ENCODE measurements at regions not wholly inside any gene's neighbourhood (a gene's known extent, or its start where the extent isn't known, plus 50 kb on each side); places are given as distances from the start of the nearest gene placed in this dataset.

GRCh38 chr18:56309104-56309503, 329.3 kb downstream of the TXNL1 start:
- Histone ChIP-seq H3K9me3 (ENCODE audit: insufficient read depth, low read length) (no peaks in the 10 kb centered on the region), H3K36me3 (ENCODE audit: insufficient read depth, insufficient read length, low read length) (no peaks in the 10 kb centered on the region), H3K4me1 (ENCODE audit: insufficient read depth, insufficient read length) (no peaks in the 10 kb centered on the region), H3K4me3 (ENCODE audit: insufficient read length, low read depth) (no peak overlapping the region), H3K9ac (ENCODE audit: insufficient read length, low read depth) (no peak overlapping the region), H3K27me3 (ENCODE audit: insufficient read depth, insufficient read length) (no peaks in the 10 kb centered on the region)
- TF ChIP-seq ZNF274 (IDR thresholded peaks at IDR 0.05; ENCODE audit: low read depth, low read length) (no peak), YY1 (IDR thresholded peaks at IDR 0.05; ENCODE audit: insufficient read depth, insufficient read length) (no peak), SUZ12 (IDR thresholded peaks at IDR 0.05; ENCODE audit: extremely low read depth, insufficient read depth, insufficient read length) (no peak)
- no peak for DNase-seq (ENCODE audit: low read depth, low spot score)

GRCh38 chr18:56307354-56308170, 330.8 kb downstream of the TXNL1 start:
- no peaks in the 10 kb centered on the region for H3K4me1 ChIP-seq (ENCODE audit: insufficient read depth, insufficient read length)
- H3K27me3 ChIP-seq (ENCODE audit: insufficient read depth, insufficient read length), result no peaks in the 10 kb centered on the region
- no peak for TF ChIP-seq SUZ12 (IDR thresholded peaks at IDR 0.05; ENCODE audit: extremely low read depth, insufficient read depth, insufficient read length)
- no peak for TF ChIP-seq YY1 (IDR thresholded peaks at IDR 0.05; ENCODE audit: insufficient read depth, insufficient read length)
- no peak for TF ChIP-seq ZNF274 (IDR thresholded peaks at IDR 0.05; ENCODE audit: low read depth, low read length)
- H3K36me3 ChIP-seq (ENCODE audit: insufficient read depth, insufficient read length, low read length), result no peaks in the 10 kb centered on the region
- no peak overlapping the region for H3K4me3 ChIP-seq (ENCODE audit: insufficient read length, low read depth)
- no peak overlapping the region for H3K9ac ChIP-seq (ENCODE audit: insufficient read length, low read depth)
- no peak for DNase-seq (ENCODE audit: low read depth, low spot score)
- no peaks in the 10 kb centered on the region for H3K9me3 ChIP-seq (ENCODE audit: insufficient read depth, low read length)

- no peaks in the 10 kb centered on the region for H3K36me3 ChIP-seq (ENCODE audit: insufficient read depth, insufficient read length, low read length)
- H3K4me1 ChIP-seq (ENCODE audit: insufficient read depth, insufficient read length), result no peaks in the 10 kb centered on the region
- DNase-seq (ENCODE audit: low read depth, low spot score), result no peak
- no peak overlapping the region for H3K4me3 ChIP-seq (ENCODE audit: insufficient read length, low read depth)
- no peak overlapping the region for H3K9ac ChIP-seq (ENCODE audit: insufficient read length, low read depth)
- TF ChIP-seq ZNF274 (IDR thresholded peaks at IDR 0.05; ENCODE audit: low read depth, low read length) (no peak), SUZ12 (IDR thresholded peaks at IDR 0.05; ENCODE audit: extremely low read depth, insufficient read depth, insufficient read length) (no peak), YY1 (IDR thresholded peaks at IDR 0.05; ENCODE audit: insufficient read depth, insufficient read length) (no peak)
- H3K9me3 ChIP-seq (ENCODE audit: insufficient read depth, low read length), result no peaks in the 10 kb centered on the region
- H3K27me3 ChIP-seq (ENCODE audit: insufficient read depth, insufficient read length), result no peaks in the 10 kb centered on the region
Measured at GRCh38 chr18:56306797-56307196, 331.6 kb downstream of the TXNL1 start.

GRCh38 chr18:56305583-56305982, 332.8 kb downstream of the TXNL1 start:
- Histone ChIP-seq H3K9ac (ENCODE audit: insufficient read length, low read depth) (no peak overlapping the region), H3K27me3 (ENCODE audit: insufficient read depth, insufficient read length) (no peaks in the 10 kb centered on the region), H3K36me3 (ENCODE audit: insufficient read depth, insufficient read length, low read length) (no peaks in the 10 kb centered on the region), H3K9me3 (ENCODE audit: insufficient read depth, low read length) (no peaks in the 10 kb centered on the region), H3K4me3 (ENCODE audit: insufficient read length, low read depth) (no peak overlapping the region), H3K4me1 (ENCODE audit: insufficient read depth, insufficient read length) (no peaks in the 10 kb centered on the region)
- TF ChIP-seq ZNF274 (IDR thresholded peaks at IDR 0.05; ENCODE audit: low read depth, low read length) (no peak), YY1 (IDR thresholded peaks at IDR 0.05; ENCODE audit: insufficient read depth, insufficient read length) (no peak), SUZ12 (IDR thresholded peaks at IDR 0.05; ENCODE audit: extremely low read depth, insufficient read depth, insufficient read length) (no peak)
- DNase-seq (ENCODE audit: low read depth, low spot score), result no peak

GRCh38 chr18:56302156-56302555, 336.2 kb downstream of the TXNL1 start:
- Histone ChIP-seq H3K27me3 (ENCODE audit: insufficient read depth, insufficient read length) (no peaks in the 10 kb centered on the region), H3K9me3 (ENCODE audit: insufficient read depth, low read length) (no peaks in the 10 kb centered on the region), H3K4me3 (ENCODE audit: insufficient read length, low read depth) (no peak overlapping the region), H3K36me3 (ENCODE audit: insufficient read depth, insufficient read length, low read length) (no peaks in the 10 kb centered on the region), H3K4me1 (ENCODE audit: insufficient read depth, insufficient read length) (no peaks in the 10 kb centered on the region), H3K9ac (ENCODE audit: insufficient read length, low read depth) (no peak overlapping the region)
- no peak for TF ChIP-seq SUZ12 (IDR thresholded peaks at IDR 0.05; ENCODE audit: extremely low read depth, insufficient read depth, insufficient read length)
- TF ChIP-seq ZNF274 (IDR thresholded peaks at IDR 0.05; ENCODE audit: low read depth, low read length), result no peak
- TF ChIP-seq YY1 (IDR thresholded peaks at IDR 0.05; ENCODE audit: insufficient read depth, insufficient read length), result no peak
- DNase-seq (ENCODE audit: low read depth, low spot score), result no peak

- Histone ChIP-seq H3K27me3 (ENCODE audit: insufficient read depth, insufficient read length) (no peaks in the 10 kb centered on the region), H3K36me3 (ENCODE audit: insufficient read depth, insufficient read length, low read length) (no peaks in the 10 kb centered on the region)
Measured at GRCh38 chr18:56299740-56300139, 338.7 kb downstream of the TXNL1 start.

GRCh38 chr18:56298935-56299334, 339.5 kb downstream of the TXNL1 start:
- H3K4me1 ChIP-seq (ENCODE audit: insufficient read depth, insufficient read length), result no peaks in the 10 kb centered on the region
- H3K27me3 ChIP-seq (ENCODE audit: insufficient read depth, insufficient read length), result no peaks in the 10 kb centered on the region
- H3K36me3 ChIP-seq (ENCODE audit: insufficient read depth, insufficient read length, low read length), result no peaks in the 10 kb centered on the region
- DNase-seq (ENCODE audit: low read depth, low spot score), result no peak
- no peaks in the 10 kb centered on the region for H3K9me3 ChIP-seq (ENCODE audit: insufficient read depth, low read length)
- H3K4me3 ChIP-seq (ENCODE audit: insufficient read length, low read depth), result no peak overlapping the region
- H3K9ac ChIP-seq (ENCODE audit: insufficient read length, low read depth), result no peak overlapping the region
- TF ChIP-seq YY1 (IDR thresholded peaks at IDR 0.05; ENCODE audit: insufficient read depth, insufficient read length), result no peak
- no peak for TF ChIP-seq SUZ12 (IDR thresholded peaks at IDR 0.05; ENCODE audit: extremely low read depth, insufficient read depth, insufficient read length)
- TF ChIP-seq ZNF274 (IDR thresholded peaks at IDR 0.05; ENCODE audit: low read depth, low read length), result no peak

More at GRCh38 chr18:56299740-56300139, 338.7 kb downstream of the TXNL1 start:
- Histone ChIP-seq H3K9ac (ENCODE audit: insufficient read length, low read depth) (no peak overlapping the region), H3K9me3 (ENCODE audit: insufficient read depth, low read length) (no peaks in the 10 kb centered on the region), H3K4me1 (ENCODE audit: insufficient read depth, insufficient read length) (no peaks in the 10 kb centered on the region), H3K4me3 (ENCODE audit: insufficient read length, low read depth) (no peak overlapping the region)
- DNase-seq (ENCODE audit: low read depth, low spot score), result no peak
- no peak for TF ChIP-seq ZNF274 (IDR thresholded peaks at IDR 0.05; ENCODE audit: low read depth, low read length)
- TF ChIP-seq YY1 (IDR thresholded peaks at IDR 0.05; ENCODE audit: insufficient read depth, insufficient read length), result no peak
- no peak for TF ChIP-seq SUZ12 (IDR thresholded peaks at IDR 0.05; ENCODE audit: extremely low read depth, insufficient read depth, insufficient read length)
